ENCODE measurements at regions not wholly inside any gene's neighbourhood (a gene's known extent, or its start where the extent isn't known, plus 50 kb on each side); places are given as distances from the start of the nearest gene placed in this dataset.

DNA sequence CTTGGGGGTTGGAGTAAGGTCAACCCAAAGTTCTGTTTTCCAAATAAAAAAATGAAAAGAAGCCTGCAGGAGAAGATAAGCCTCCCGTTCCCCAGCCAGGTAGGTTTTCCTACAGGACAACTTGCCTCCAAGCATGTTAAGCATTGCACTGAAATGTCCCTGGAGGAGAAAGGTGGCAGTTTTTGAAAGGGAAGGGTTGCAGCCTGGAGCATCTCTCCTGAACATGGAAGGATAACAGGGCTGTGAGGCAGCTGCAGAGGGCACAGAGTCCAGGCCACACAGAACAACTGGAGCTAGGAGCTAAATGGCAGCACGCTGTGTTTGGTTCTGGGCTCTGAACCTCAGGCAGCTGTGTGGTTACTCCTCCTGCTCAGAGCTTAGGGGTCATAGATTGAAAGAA is 452.9 kb downstream of the TCERG1L start:
- Histone ChIP-seq H3K9ac (ENCODE audit: low read length) (no peak overlapping the region), H3K27ac (ENCODE audit: low read length) (no peak overlapping the region), H3K9me3 (ENCODE audit: low read length) (no peaks in the 10 kb centered on the region), H3K79me2 (ENCODE audit: low read length) (no peaks in the 10 kb centered on the region), H3K36me3 (ENCODE audit: low read depth, low read length) (no peaks in the 10 kb centered on the region), H3K4me2 (ENCODE audit: low read length) (no peak overlapping the region), H3F3A (ENCODE audit: low read length, unreplicated experiment) (no peaks in the 10 kb centered on the region), H3K4me1 (ENCODE audit: insufficient read depth, low read length) (no peaks in the 10 kb centered on the region), H3K27me3 (ENCODE audit: low read length) (no peaks in the 10 kb centered on the region), H3K4me3 (ENCODE audit: low read length) (no peak overlapping the region), H2AFZ (ENCODE audit: low read length) (no peak overlapping the region), H4K20me1 (ENCODE audit: low read length) (no peaks in the 10 kb centered on the region), H3K9me2 (replicated peaks; ENCODE audit: low read length) (no peaks in the 10 kb centered on the region)
- ChIA-PET POLR2A (ENCODE audit: unreplicated experiment) (no interaction called here), CTCF (no interaction called here)
- DNase-seq, result no peak
- ATAC-seq, result no peak
- intact Hi-C loops (cut with micrococcal nuclease), result no loop called here
- TF ChIP-seq EZH2phosphoT487 (IDR thresholded peaks at IDR 0.05; ENCODE audit: borderline replicate concordance, low read length) (no peak), EZH2 (IDR thresholded peaks at IDR 0.05; ENCODE audit: low read length, unreplicated experiment) (no peak)
- TF ChIP-seq, protein P1, sequence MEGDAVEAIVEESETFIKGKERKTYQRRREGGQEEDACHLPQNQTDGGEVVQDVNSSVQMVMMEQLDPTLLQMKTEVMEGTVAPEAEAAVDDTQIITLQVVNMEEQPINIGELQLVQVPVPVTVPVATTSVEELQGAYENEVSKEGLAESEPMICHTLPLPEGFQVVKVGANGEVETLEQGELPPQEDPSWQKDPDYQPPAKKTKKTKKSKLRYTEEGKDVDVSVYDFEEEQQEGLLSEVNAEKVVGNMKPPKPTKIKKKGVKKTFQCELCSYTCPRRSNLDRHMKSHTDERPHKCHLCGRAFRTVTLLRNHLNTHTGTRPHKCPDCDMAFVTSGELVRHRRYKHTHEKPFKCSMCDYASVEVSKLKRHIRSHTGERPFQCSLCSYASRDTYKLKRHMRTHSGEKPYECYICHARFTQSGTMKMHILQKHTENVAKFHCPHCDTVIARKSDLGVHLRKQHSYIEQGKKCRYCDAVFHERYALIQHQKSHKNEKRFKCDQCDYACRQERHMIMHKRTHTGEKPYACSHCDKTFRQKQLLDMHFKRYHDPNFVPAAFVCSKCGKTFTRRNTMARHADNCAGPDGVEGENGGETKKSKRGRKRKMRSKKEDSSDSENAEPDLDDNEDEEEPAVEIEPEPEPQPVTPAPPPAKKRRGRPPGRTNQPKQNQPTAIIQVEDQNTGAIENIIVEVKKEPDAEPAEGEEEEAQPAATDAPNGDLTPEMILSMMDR (conservative IDR thresholded peaks at IDR 0.05; ENCODE audit: low read depth, low read length), result no peak
- BruUV-seq (replicated peaks), result no TSS peak

DNA sequence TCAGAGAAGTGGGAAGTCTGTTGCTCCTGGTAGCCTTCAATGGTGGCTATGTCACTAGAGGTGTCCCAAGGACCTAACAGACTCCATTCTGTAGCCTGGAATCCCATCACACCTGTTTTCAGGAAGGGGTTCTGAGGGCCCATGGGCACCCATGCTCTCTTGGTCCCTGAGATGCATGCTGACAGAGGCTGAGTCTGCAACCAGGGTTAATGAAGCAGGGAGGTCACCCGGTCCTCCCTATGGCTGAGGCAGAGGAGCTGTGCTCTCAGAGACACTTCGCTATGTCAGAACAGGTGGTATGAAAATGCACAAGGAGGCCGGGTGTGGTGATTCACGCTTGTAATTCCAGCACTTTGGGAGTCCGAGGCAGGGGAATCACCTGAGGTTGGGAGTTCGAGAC is 452.1 kb downstream of the TCERG1L start:
- no TSS peak for BruUV-seq (replicated peaks)
- intact Hi-C loops (cut with micrococcal nuclease), result no loop called here
- POLR2A ChIA-PET (ENCODE audit: unreplicated experiment), result no interaction called here

DNA sequence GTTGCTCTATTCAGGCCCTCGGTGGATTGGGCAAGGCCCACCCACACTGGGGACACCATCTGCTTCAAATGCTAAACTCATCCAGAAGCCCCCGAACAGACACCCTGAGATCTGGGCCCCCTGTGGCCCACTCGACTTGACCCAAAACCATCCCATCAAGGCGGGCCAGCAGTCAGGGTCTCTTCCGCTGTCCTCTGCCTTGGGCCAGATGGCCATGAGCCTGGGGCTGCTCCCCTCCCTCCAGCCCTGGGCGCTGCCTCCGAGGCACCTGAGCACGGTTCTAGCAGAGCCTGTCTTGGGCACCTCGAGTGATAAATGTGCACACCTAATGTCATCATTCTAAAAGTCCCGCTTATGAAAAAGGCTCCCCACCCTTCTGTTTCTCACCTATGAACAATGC is 449.4 kb downstream of the TCERG1L start:
- Histone ChIP-seq H3K4me3 (ENCODE audit: low read length) (no peak overlapping the region), H2AFZ (ENCODE audit: low read length) (no peak overlapping the region), H3K36me3 (ENCODE audit: low read depth, low read length) (no peaks in the 10 kb centered on the region), H3K4me1 (ENCODE audit: insufficient read depth, low read length) (no peaks in the 10 kb centered on the region), H3K9me2 (replicated peaks; ENCODE audit: low read length) (no peaks in the 10 kb centered on the region), H3F3A (ENCODE audit: low read length, unreplicated experiment) (no peaks in the 10 kb centered on the region), H3K79me2 (ENCODE audit: low read length) (no peaks in the 10 kb centered on the region), H3K27ac (ENCODE audit: low read length) (no peak overlapping the region), H4K20me1 (ENCODE audit: low read length) (no peaks in the 10 kb centered on the region), H3K9me3 (ENCODE audit: low read length) (no peaks in the 10 kb centered on the region), H3K9ac (ENCODE audit: low read length) (no peak overlapping the region), H3K4me2 (ENCODE audit: low read length) (no peak overlapping the region), H3K27me3 (ENCODE audit: low read length) (no peaks in the 10 kb centered on the region)
- TF ChIP-seq EZH2phosphoT487 (IDR thresholded peaks at IDR 0.05; ENCODE audit: borderline replicate concordance, low read length) (no peak), EZH2 (IDR thresholded peaks at IDR 0.05; ENCODE audit: low read length, unreplicated experiment) (no peak)
- TF ChIP-seq, protein P1 (conservative IDR thresholded peaks at IDR 0.05; ENCODE audit: low read depth, low read length), result no peak
- DNase-seq, result no peak
- intact Hi-C loops (cut with micrococcal nuclease), result no loop called here
- CTCF ChIA-PET, result no interaction called here
- POLR2A ChIA-PET (ENCODE audit: unreplicated experiment), result no interaction called here
- no peak for ATAC-seq
- no TSS peak for BruUV-seq (replicated peaks)

More for the DNA sequence above, 452.1 kb downstream of the TCERG1L start:
- no peaks in the 10 kb centered on the region for H3K36me3 ChIP-seq (ENCODE audit: low read depth, low read length)
- no peaks in the 10 kb centered on the region for H3K79me2 ChIP-seq (ENCODE audit: low read length)
- H3K27me3 ChIP-seq (ENCODE audit: low read length), result no peaks in the 10 kb centered on the region
- no peaks in the 10 kb centered on the region for H3K9me2 ChIP-seq (replicated peaks; ENCODE audit: low read length)
- no peaks in the 10 kb centered on the region for H3K9me3 ChIP-seq (ENCODE audit: low read length)
- no peak for TF ChIP-seq EZH2phosphoT487 (IDR thresholded peaks at IDR 0.05; ENCODE audit: borderline replicate concordance, low read length)
- TF ChIP-seq, protein P1 (conservative IDR thresholded peaks at IDR 0.05; ENCODE audit: low read depth, low read length), result no peak
- TF ChIP-seq EZH2 (IDR thresholded peaks at IDR 0.05; ENCODE audit: low read length, unreplicated experiment), result no peak
- H3K9ac ChIP-seq (ENCODE audit: low read length), result no peak overlapping the region
- no peak overlapping the region for H3K27ac ChIP-seq (ENCODE audit: low read length)
- no peak for DNase-seq
- H3K4me1 ChIP-seq (ENCODE audit: insufficient read depth, low read length), result no peaks in the 10 kb centered on the region
- no peak overlapping the region for H3K4me2 ChIP-seq (ENCODE audit: low read length)
- CTCF ChIA-PET, result no interaction called here
- H2AFZ ChIP-seq (ENCODE audit: low read length), result no peak overlapping the region
- no peak overlapping the region for H3K4me3 ChIP-seq (ENCODE audit: low read length)
- no peaks in the 10 kb centered on the region for H3F3A ChIP-seq (ENCODE audit: low read length, unreplicated experiment)
- no peak for ATAC-seq
- no peaks in the 10 kb centered on the region for H4K20me1 ChIP-seq (ENCODE audit: low read length)
